NCI-H69 (cell line): ENCODE measurements at regions not wholly inside any gene's neighbourhood (a gene's known extent, or its start where the extent isn't known, plus 50 kb on each side); places are given as distances from the start of the nearest gene placed in this dataset.

ENCODE experiments used
- DNase-seq: peaks from one replicate; lab custom pipeline; 2025; lab: John Stamatoyannopoulos, UW

GRCh38 chr12:111174251-111174960 lies 194.5 kb downstream of the PHETA1 start:
- peak; percentile 49 for DNase-seq

- DNase-seq = no peak
Observed at GRCh38 chr12:111173836-111174235, 195.1 kb downstream of the PHETA1 start.

- DNase-seq = peak; percentile 10
Observed at GRCh38 chr12:111173391-111173790, 195.5 kb downstream of the PHETA1 start.

GRCh38 chr12:111172786-111173185 lies 196.1 kb downstream of the PHETA1 start:
- no peak for DNase-seq

- no peak for DNase-seq
Observed at GRCh38 chr12:111171832-111172231, 197.1 kb downstream of the PHETA1 start.

- no peak for DNase-seq
Observed at GRCh38 chr12:111171345-111171744, 197.6 kb downstream of the PHETA1 start.

GRCh38 chr12:111170543-111170942 lies 198.4 kb downstream of the PHETA1 start:
- no peak for DNase-seq

GRCh38 chr12:111169456-111169855 lies 199.4 kb downstream of the PHETA1 start:
- DNase-seq = no peak

GRCh38 chr12:111169032-111169431 lies 199.9 kb downstream of the PHETA1 start:
- DNase-seq = no peak

GRCh38 chr12:111168009-111168900 lies 200.6 kb downstream of the PHETA1 start:
- no peak for DNase-seq

- no peak for DNase-seq
Observed at GRCh38 chr12:111166779-111167540, 201.9 kb downstream of the PHETA1 start.

- no peak for DNase-seq
Observed at GRCh38 chr12:111164833-111165525, 203.9 kb downstream of the PHETA1 start.

- DNase-seq = no peak
Observed at GRCh38 chr12:111163422-111163821, 205.5 kb downstream of the PHETA1 start.

GRCh38 chr12:111161898-111162297 lies 207.0 kb downstream of the PHETA1 start:
- DNase-seq = no peak

- DNase-seq = peak; percentile 86
Observed at GRCh38 chr12:111160350-111161241, 208.3 kb downstream of the PHETA1 start.

- DNase-seq = no peak
Observed at GRCh38 chr12:111158992-111159391, 209.9 kb downstream of the PHETA1 start.

- no peak for DNase-seq
Observed at GRCh38 chr12:111157486-111157885, 211.4 kb downstream of the PHETA1 start.

- no peak for DNase-seq
Observed at GRCh38 chr12:111156304-111156703, 212.6 kb downstream of the PHETA1 start.

- no peak for DNase-seq
Observed at GRCh38 chr12:111155521-111155920, 213.4 kb downstream of the PHETA1 start.

- no peak for DNase-seq
Observed at GRCh38 chr12:111155020-111155419, 213.9 kb downstream of the PHETA1 start.
